ENCODE measurements at regions not wholly inside any gene's neighbourhood (a gene's known extent, or its start where the extent isn't known, plus 50 kb on each side); places are given as distances from the start of the nearest gene placed in this dataset.

GRCh38 chr4:19382993-19383756, 868.5 kb upstream of the SLIT2 start:
- no peak for DNase-seq

GRCh38 chr4:19381068-19381467, 870.6 kb upstream of the SLIT2 start:
- no peak for DNase-seq

- DNase-seq, result no peak
These were observed 871.1 kb upstream of the SLIT2 start for GRCh38 chr4:19380600-19380999.

- no peak for DNase-seq
These were observed 872.5 kb upstream of the SLIT2 start for GRCh38 chr4:19379191-19379708.

GRCh38 chr4:19375931-19376330, 875.8 kb upstream of the SLIT2 start:
- no peak for DNase-seq

- DNase-seq, result no peak
These were observed 876.4 kb upstream of the SLIT2 start for GRCh38 chr4:19375136-19375804.

GRCh38 chr4:19372390-19372789, 879.3 kb upstream of the SLIT2 start:
- DNase-seq, result no peak

GRCh38 chr4:19368800-19369199, 882.9 kb upstream of the SLIT2 start:
- DNase-seq, result no peak

- no peak for DNase-seq
These were observed 884.8 kb upstream of the SLIT2 start for GRCh38 chr4:19366916-19367315.

GRCh38 chr4:19358015-19358414, 893.7 kb upstream of the SLIT2 start:
- no peak for DNase-seq

- DNase-seq, result no peak
These were observed 902.3 kb upstream of the SLIT2 start for GRCh38 chr4:19349416-19349815.

- no peak for DNase-seq
These were observed 903.0 kb upstream of the SLIT2 start for GRCh38 chr4:19348746-19349145.

GRCh38 chr4:19346636-19347035, 905.1 kb upstream of the SLIT2 start:
- DNase-seq, result no peak

- no peak for DNase-seq
These were observed 922.1 kb upstream of the SLIT2 start for GRCh38 chr4:19329631-19330030.

GRCh38 chr4:19329077-19329476, 922.6 kb upstream of the SLIT2 start:
- DNase-seq, result no peak

- no peak for DNase-seq
These were observed 924.3 kb upstream of the SLIT2 start for GRCh38 chr4:19327364-19327763.

GRCh38 chr4:19324184-19324583, 927.5 kb upstream of the SLIT2 start:
- no peak for DNase-seq

GRCh38 chr4:19319607-19320006, 932.1 kb upstream of the SLIT2 start:
- no peak for DNase-seq

- no peak for DNase-seq
These were observed 934.3 kb upstream of the SLIT2 start for GRCh38 chr4:19317377-19317776.

GRCh38 chr4:19314116-19314515, 937.6 kb upstream of the SLIT2 start:
- DNase-seq, result no peak

GRCh38 chr4:19309378-19309777, 942.3 kb upstream of the SLIT2 start:
- DNase-seq, result no peak

GRCh38 chr4:19304028-19304427, 947.7 kb upstream of the SLIT2 start:
- no peak for DNase-seq

GRCh38 chr4:19301527-19301926, 950.2 kb upstream of the SLIT2 start:
- DNase-seq, result no peak

GRCh38 chr4:19300213-19300612, 951.5 kb upstream of the SLIT2 start:
- DNase-seq, result no peak

Data from T1000 (cell line).